NCI-H2196 (cell line): ENCODE measurements at regions not wholly inside any gene's neighbourhood (a gene's known extent, or its start where the extent isn't known, plus 50 kb on each side); places are given as distances from the start of the nearest gene placed in this dataset.

Source experiments
- DNase-seq: peaks from one replicate; lab custom pipeline; 2025; ENCODE audit not compliant: unreplicated experiment; lab: John Stamatoyannopoulos, UW

GRCh38 chr12:11946161-11946560 lies 124.6 kb upstream of the BCL2L14 start:
- DNase-seq, result no peak

- no peak for DNase-seq
Observed at GRCh38 chr12:11947213-11947612, 123.5 kb upstream of the BCL2L14 start.

- peak; percentile 89 for DNase-seq
Observed at GRCh38 chr12:11949738-11950411, 120.9 kb upstream of the BCL2L14 start.

- DNase-seq, result no peak
Observed at GRCh38 chr12:11951209-11951608, 119.5 kb upstream of the BCL2L14 start.

- DNase-seq, result peak; percentile 90
Observed at GRCh38 chr12:11953523-11953922, 117.2 kb upstream of the BCL2L14 start.

GRCh38 chr12:11954181-11954580 lies 116.6 kb upstream of the BCL2L14 start:
- DNase-seq, result peak; percentile 38

GRCh38 chr12:11958221-11959091 lies 112.3 kb upstream of the BCL2L14 start:
- DNase-seq, result no peak

- no peak for DNase-seq
Observed at GRCh38 chr12:11959117-11959823, 111.5 kb upstream of the BCL2L14 start.

GRCh38 chr12:11960646-11961045 lies 110.1 kb upstream of the BCL2L14 start:
- DNase-seq, result no peak

- no peak for DNase-seq
Observed at GRCh38 chr12:11961686-11962085, 109.1 kb upstream of the BCL2L14 start.

- DNase-seq, result no peak
Observed at GRCh38 chr12:11962860-11963259, 107.9 kb upstream of the BCL2L14 start.

- no peak for DNase-seq
Observed at GRCh38 chr12:11963841-11964471, 106.8 kb upstream of the BCL2L14 start.

GRCh38 chr12:11965258-11965910 lies 105.4 kb upstream of the BCL2L14 start:
- no peak for DNase-seq

- peak; percentile 61 for DNase-seq
Observed at GRCh38 chr12:11967376-11968047, 103.2 kb upstream of the BCL2L14 start.

GRCh38 chr12:11968048-11968383 lies 102.7 kb upstream of the BCL2L14 start:
- no peak for DNase-seq

GRCh38 chr12:11968516-11968915 lies 102.2 kb upstream of the BCL2L14 start:
- DNase-seq, result no peak

GRCh38 chr12:11969437-11970154 lies 101.1 kb upstream of the BCL2L14 start:
- peak; percentile 44 for DNase-seq

GRCh38 chr12:11970155-11970520 lies 100.6 kb upstream of the BCL2L14 start:
- no peak for DNase-seq

- no peak for DNase-seq
Observed at GRCh38 chr12:11973396-11973795, 97.3 kb upstream of the BCL2L14 start.

GRCh38 chr12:11976005-11976404 lies 94.7 kb upstream of the BCL2L14 start:
- DNase-seq, result no peak
